CD14-positive monocyte (primary cell): ENCODE measurements at regions not wholly inside any gene's neighbourhood (a gene's known extent, or its start where the extent isn't known, plus 50 kb on each side); places are given as distances from the start of the nearest gene placed in this dataset.

Experiments used
- DNase-seq, 3 donors: peaks; one replicate each; pipeline ENCODE4 v3.0.0-alpha.2; 2011 to 2022
- H2AFZ ChIP-seq: 2 replicates; pipeline ENCODE4 v1.6.0; 2012; ENCODE audit warnings: mild to moderate bottlenecking, low read depth, low read length, inconsistent platforms; ENCODE audit not compliant: insufficient read depth, poor library complexity, severe bottlenecking
- H3K27ac ChIP-seq, 2 donors: 1 replicate in 1 of 2; 2 replicates in 1 of 2; pipeline ENCODE4 v1.5.1; 2012 to 2013; ENCODE audit warnings: low read length in 2 of 2, control low read depth in 1 of 2, inconsistent platforms in 1 of 2, low read depth in 1 of 2, mild to moderate bottlenecking in 1 of 2
- H3K27me3 ChIP-seq, 2 donors: one replicate each; pipeline versions ENCODE4 v1.6.0 to v1.6.1; 2011 to 2013; ENCODE audit warnings: low read length in 2 of 2; ENCODE audit not compliant: control insufficient read depth in 2 of 2, insufficient read depth in 2 of 2
- H3K36me3 ChIP-seq, 2 donors: replicated peaks in 1 of 2; 1 replicate in 1 of 2; 2 replicates in 1 of 2; pipeline versions ENCODE4 v1.5.1 to v1.6.1; 2012 to 2013; ENCODE audit warnings: low read length in 2 of 2, control low read depth in 1 of 2, inconsistent platforms in 1 of 2, mild to moderate bottlenecking in 1 of 2; ENCODE audit not compliant: insufficient read depth in 2 of 2, control insufficient read depth in 1 of 2
- H3K4me1 ChIP-seq, 2 donors: 1 replicate in 1 of 2; 2 replicates in 1 of 2; pipeline versions ENCODE4 v1.5.1 to v1.6.1; 2012 to 2013; ENCODE audit warnings: low read length in 2 of 2, control low read depth in 1 of 2, inconsistent platforms in 1 of 2, mild to moderate bottlenecking in 1 of 2, moderate library complexity in 1 of 2; ENCODE audit not compliant: insufficient read depth in 2 of 2, control insufficient read depth in 1 of 2
- H3K4me2 ChIP-seq: replicated peaks from 2 replicates; pipeline ENCODE3; 2012; ENCODE audit warnings: low read length, moderate library complexity, mild to moderate bottlenecking; ENCODE audit not compliant: poor library complexity, severe bottlenecking; ENCODE audit errors: extremely low read depth
- H3K4me3 ChIP-seq, 3 experiments: fragments of 200-600 bp in 1 of 3; sonication (generic) in 1 of 3; replicated peaks in 1 of 3; 1 replicate in 2 of 3; 2 replicates in 1 of 3; pipeline ENCODE4 v1.5.1; 2011 to 2013; ENCODE audit warnings: low read length in 3 of 3, mild to moderate bottlenecking in 3 of 3, control low read depth in 2 of 3, low read depth in 2 of 3, inconsistent platforms in 1 of 3, moderate library complexity in 1 of 3
- H3K79me2 ChIP-seq: 2 replicates; pipeline ENCODE4 v1.6.0; 2012; ENCODE audit warnings: mild to moderate bottlenecking, control low read depth, inconsistent platforms, low read length, moderate library complexity; ENCODE audit not compliant: insufficient read depth
- H3K9ac ChIP-seq: 2 replicates; pipeline ENCODE4 v1.6.0; 2017; ENCODE audit warnings: low read length, mild to moderate bottlenecking; ENCODE audit not compliant: insufficient read depth, poor library complexity, severe bottlenecking
- H3K9me3 ChIP-seq, 2 donors: replicated peaks in 1 of 2; 1 replicate in 1 of 2; 2 replicates in 1 of 2; pipeline versions ENCODE4 v1.5.1 to v1.6.1; 2012 to 2013; ENCODE audit warnings: low read length in 2 of 2, control low read depth in 1 of 2; ENCODE audit not compliant: control insufficient read depth in 1 of 2, insufficient read depth in 1 of 2
- H4K20me1 ChIP-seq: 2 replicates; pipeline ENCODE4 v1.6.0; 2012; ENCODE audit warnings: mild to moderate bottlenecking, low read length, control low read depth, moderate library complexity; ENCODE audit not compliant: insufficient read depth
- H3K27ac Mint-ChIP-seq, 7 donors: one replicate each; pipeline ENCODE4 v1.8.0; 2020; ENCODE audit warnings: mild to moderate bottlenecking in 7 of 7, mixed read lengths in 7 of 7, moderate library complexity in 6 of 7, inconsistent platforms in 2 of 7
- H3K27me3 Mint-ChIP-seq, 3 donors: one replicate each; pipeline ENCODE4 v1.8.0; 2021 to 2022; ENCODE audit warnings: low read depth in 3 of 3, mild to moderate bottlenecking in 3 of 3, mixed read lengths in 3 of 3, moderate library complexity in 3 of 3, inconsistent platforms in 1 of 3
- H3K36me3 Mint-ChIP-seq, 2 donors: one replicate each; pipeline ENCODE4 v1.8.0; 2020; ENCODE audit warnings: mixed read lengths in 2 of 2, inconsistent platforms in 1 of 2, mild to moderate bottlenecking in 1 of 2
- H3K4me1 Mint-ChIP-seq: one replicate; pipeline ENCODE4 v1.8.0; 2020; ENCODE audit warnings: mild to moderate bottlenecking, mixed read lengths
- H3K4me3 Mint-ChIP-seq, 2 donors: one replicate each; pipeline ENCODE4 v1.8.0; 2020; ENCODE audit warnings: mild to moderate bottlenecking in 2 of 2, mixed read lengths in 2 of 2, moderate library complexity in 1 of 2
- H3K9me3 Mint-ChIP-seq, 7 donors: one replicate each; pipeline ENCODE4 v1.8.0; 2020 to 2022; ENCODE audit warnings: mixed read lengths in 7 of 7, mild to moderate bottlenecking in 6 of 7, moderate library complexity in 6 of 7, inconsistent platforms in 2 of 7
- CTCF ChIP-seq: fragments of 200-600 bp; IDR thresholded peaks from one replicate; pipeline ENCODE4 v1.8.0; 2022; ENCODE audit warnings: antibody characterized with exemption, mild to moderate bottlenecking
- WGBS: methylation state at CpG from one replicate; pipeline ENCODE4 v1.1.5; 2013; ENCODE audit warnings: missing lambda C conversion rate; ENCODE audit not compliant: insufficient coverage; 5-methylcytosine and 5-hydroxymethylcytosine counted together
- intact Hi-C, 2 donors: fragments of 100-400 bp; cut with micrococcal nuclease; formaldehyde crosslinking; loops; one replicate each; pipeline versions ENCODE4 v1.15.0 to v1.15.1; 2023

GRCh38 chr13:85284349-85284748 is 514.9 kb downstream of the SLITRK6 start:
- H3K4me2 ChIP-seq, result no peak overlapping the region
- no peak overlapping the region for H3K27ac ChIP-seq
- no peaks in the 10 kb centered on the region for H3K36me3 ChIP-seq
- no peak overlapping the region for H3K27ac Mint-ChIP-seq
- no peak for DNase-seq
- no peak overlapping the region for H3K9ac ChIP-seq
- peaks cover 6 to 15% of the 10 kb centered on the region in 2 donors for H3K9me3 ChIP-seq
- WGBS, result no CpG with 5 or more reads among the region's 2 CpGs
- no peak overlapping the region for H3K4me3 ChIP-seq
- H3K4me3 Mint-ChIP-seq, result no peak overlapping the region
- H3K27me3 Mint-ChIP-seq, result no peaks in the 10 kb centered on the region
- no peaks in the 10 kb centered on the region for H4K20me1 ChIP-seq
- intact Hi-C loops, result no loop called here
- H3K27me3 ChIP-seq, result no peaks in the 10 kb centered on the region
- TF ChIP-seq CTCF, result no peak
- no peaks in the 10 kb centered on the region for H3K36me3 Mint-ChIP-seq
- no peaks in the 10 kb centered on the region for H3K4me1 ChIP-seq
- H3K79me2 ChIP-seq, result no peaks in the 10 kb centered on the region
- no peaks in the 10 kb centered on the region for H3K4me1 Mint-ChIP-seq
- H3K9me3 Mint-ChIP-seq, result peaks cover 0 to 9% (median 4%) of the 10 kb centered on the region in 7 donors
- H2AFZ ChIP-seq, result no peak overlapping the region

GRCh38 chr13:85283408-85283807 is 515.8 kb downstream of the SLITRK6 start:
- Mint-ChIP-seq H3K27ac (no peak overlapping the region), H3K27me3 (no peaks in the 10 kb centered on the region), H3K4me3 (no peak overlapping the region), H3K4me1 (no peaks in the 10 kb centered on the region), H3K9me3 (peaks cover 0 to 7% (median 2%) of the 10 kb centered on the region in 7 donors), H3K36me3 (no peaks in the 10 kb centered on the region)
- H3K79me2 ChIP-seq, result no peaks in the 10 kb centered on the region
- H4K20me1 ChIP-seq, result no peaks in the 10 kb centered on the region
- intact Hi-C loops, result no loop called here
- no peak overlapping the region for H3K4me3 ChIP-seq
- peaks cover 4 to 8% of the 10 kb centered on the region in 2 donors for H3K9me3 ChIP-seq
- no peak for TF ChIP-seq CTCF
- H3K27me3 ChIP-seq, result no peaks in the 10 kb centered on the region
- DNase-seq, result no peak
- no peak overlapping the region for H2AFZ ChIP-seq
- no peak overlapping the region for H3K27ac ChIP-seq
- no peaks in the 10 kb centered on the region for H3K36me3 ChIP-seq
- no peaks in the 10 kb centered on the region for H3K4me1 ChIP-seq
- no peak overlapping the region for H3K4me2 ChIP-seq
- H3K9ac ChIP-seq, result no peak overlapping the region
